Suppressor macrophage treated with lipopolysaccharide for 4 hours (primary cell): ENCODE measurements at regions not wholly inside any gene's neighbourhood (a gene's known extent, or its start where the extent isn't known, plus 50 kb on each side); places are given as distances from the start of the nearest gene placed in this dataset.

Experiments used
- DNase-seq: peaks from one replicate; pipeline ENCODE4 v3.0.0-alpha.2; 2020

DNA sequence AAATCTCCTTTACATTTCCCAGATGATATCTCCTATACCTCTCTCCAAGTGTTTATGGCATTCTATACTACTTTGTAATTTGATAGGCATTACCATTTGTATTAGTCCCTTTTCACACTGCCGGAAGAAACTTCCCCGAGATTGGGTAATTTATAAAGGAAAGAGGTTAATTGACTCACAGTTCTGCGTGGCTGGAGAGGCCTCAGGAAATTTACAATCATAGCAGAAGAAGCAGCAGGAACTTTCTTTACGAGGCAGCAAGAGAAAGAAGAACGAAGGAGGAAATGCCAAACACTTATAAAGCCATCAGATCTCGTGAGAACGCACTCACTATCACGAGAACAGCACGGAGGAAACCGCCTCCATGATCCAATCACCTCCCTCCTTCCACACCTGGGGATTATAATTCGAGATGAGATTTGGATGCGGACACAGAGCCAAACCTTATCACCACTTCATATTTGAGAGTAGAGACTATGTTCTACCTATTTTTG, 1194.6 kb downstream of the SORCS1 start:
- DNase-seq: no peak

- DNase-seq: no peak
Measured at GRCh38 chr10:105968666-105969065, 1195.8 kb downstream of the SORCS1 start.

GRCh38 chr10:105967256-105967655, 1197.2 kb downstream of the SORCS1 start:
- no peak for DNase-seq

GRCh38 chr10:105965141-105965540, 1199.4 kb downstream of the SORCS1 start:
- DNase-seq: no peak

DNA sequence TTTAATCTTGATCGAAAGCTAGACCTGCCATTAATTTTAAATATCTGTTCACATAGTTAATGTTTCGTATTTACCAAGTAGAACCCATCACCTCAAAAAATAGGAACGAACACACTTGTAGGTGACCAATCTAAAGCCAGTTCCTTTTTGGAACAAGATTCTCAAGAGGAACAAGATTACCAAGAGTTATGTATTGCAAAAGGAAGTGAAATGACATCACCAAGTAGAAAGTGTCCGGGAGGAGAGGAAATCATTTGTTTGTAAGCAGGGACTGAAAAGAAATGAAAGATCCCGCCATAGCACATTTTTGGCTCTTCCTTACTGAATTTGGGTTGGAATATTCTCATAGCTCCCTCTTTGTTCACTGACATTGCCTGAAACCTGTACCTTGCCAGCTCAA, 1200.5 kb downstream of the SORCS1 start:
- peak; percentile 2 for DNase-seq

GRCh38 chr10:105963334-105963884, 1201.1 kb downstream of the SORCS1 start:
- DNase-seq: no peak

- DNase-seq: no peak
Measured at GRCh38 chr10:105956550-105956949, 1208.0 kb downstream of the SORCS1 start.

- no peak for DNase-seq
Measured at GRCh38 chr10:105953861-105954260, 1210.6 kb downstream of the SORCS1 start.

GRCh38 chr10:105953056-105953455, 1211.5 kb downstream of the SORCS1 start:
- no peak for DNase-seq

- DNase-seq: no peak
Measured at GRCh38 chr10:105952153-105952552, 1212.4 kb downstream of the SORCS1 start.

DNA sequence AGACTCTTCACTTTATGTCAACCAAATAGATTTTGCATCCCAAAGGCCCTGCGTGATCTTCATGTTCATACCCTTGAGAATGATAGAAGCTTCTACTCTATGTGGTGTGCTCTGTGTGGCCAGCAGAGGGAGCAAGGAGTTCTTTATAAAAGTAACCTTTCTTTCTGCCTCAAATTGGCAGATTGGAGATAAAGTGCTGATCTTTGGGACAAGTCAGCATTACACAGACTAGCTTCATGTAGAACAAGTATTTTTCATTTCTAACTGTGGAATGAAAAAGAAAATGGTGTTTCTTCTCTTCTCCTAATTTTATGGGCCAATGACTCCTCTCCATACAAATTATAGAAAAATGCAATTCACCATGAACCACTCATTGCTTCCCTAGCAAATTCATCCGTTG, 1214.1 kb downstream of the SORCS1 start:
- peak; percentile 45 for DNase-seq

DNA sequence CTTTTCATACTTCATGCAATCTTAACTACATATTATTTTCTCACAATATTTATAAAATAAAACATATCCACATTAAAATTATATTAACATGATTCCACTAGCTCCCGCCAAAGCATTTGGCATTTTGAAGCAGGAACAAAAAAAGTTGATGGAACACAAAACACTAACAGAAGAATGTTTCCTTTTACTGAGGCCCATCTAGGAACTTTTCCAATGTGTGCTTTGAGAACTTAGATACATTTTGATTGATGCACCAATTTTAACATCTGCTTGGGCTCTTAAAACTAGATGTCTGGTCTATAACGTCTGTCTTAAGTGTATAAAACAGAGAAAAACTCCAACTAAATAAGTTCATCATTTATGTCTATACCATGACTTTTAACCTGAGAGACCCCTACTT, 1214.8 kb downstream of the SORCS1 start:
- no peak for DNase-seq

DNA sequence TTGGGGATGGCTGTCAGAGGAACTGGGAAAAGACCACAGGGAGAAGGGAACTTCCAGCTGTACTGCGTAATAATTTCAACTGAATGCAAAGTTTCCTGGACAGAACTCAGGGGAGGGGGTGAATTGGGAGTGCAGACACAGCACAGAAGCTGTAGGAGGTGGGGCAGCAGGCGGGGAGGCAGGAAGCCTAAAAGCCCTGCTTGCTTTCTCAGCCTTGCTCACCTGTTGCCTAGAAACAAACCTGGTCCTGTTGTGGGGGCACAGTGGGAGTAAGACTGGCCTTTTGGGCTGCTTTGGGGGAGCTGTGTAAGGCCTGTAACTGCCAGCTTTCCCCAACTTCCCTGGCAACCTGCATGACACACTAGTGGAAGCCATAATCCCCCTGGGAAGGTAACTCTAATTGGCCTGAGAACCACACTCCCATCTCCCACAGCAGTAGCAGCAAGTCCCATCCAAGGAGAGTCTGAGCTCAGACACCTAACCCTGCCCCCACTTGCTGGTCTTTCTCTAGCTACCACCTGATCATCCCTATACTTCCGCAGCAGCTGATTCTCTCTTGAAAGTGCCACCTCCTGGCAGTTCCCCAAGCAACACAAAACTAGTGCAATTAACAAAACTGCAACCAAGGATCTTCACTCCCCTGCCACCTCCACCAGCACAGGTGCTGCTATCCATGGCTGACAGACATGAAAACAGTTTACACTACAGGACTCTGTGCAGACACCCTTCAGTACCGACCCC, 1239.3 kb downstream of the SORCS1 start:
- no peak for DNase-seq

DNA sequence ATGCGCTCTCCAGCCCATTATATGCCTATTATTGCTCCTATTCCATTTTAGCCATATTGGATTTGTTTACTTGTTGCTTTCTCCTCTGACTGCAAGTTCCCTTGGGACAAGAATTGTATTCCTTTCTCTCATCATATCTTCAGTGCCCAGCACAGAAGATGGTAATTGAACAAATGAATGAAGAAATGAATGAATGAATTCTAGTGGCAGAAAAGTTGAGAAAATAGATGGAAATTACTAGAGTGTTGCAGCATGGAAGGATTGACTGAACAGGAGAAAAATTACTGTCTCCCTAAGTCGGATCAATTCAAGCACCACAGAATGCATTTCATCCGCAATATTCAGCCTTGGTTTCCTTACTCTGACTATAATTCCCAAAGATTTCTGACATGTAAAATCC, 1243.2 kb downstream of the SORCS1 start:
- no peak for DNase-seq

- DNase-seq: no peak
Measured at GRCh38 chr10:105914432-105914831, 1250.1 kb downstream of the SORCS1 start.

- DNase-seq: no peak
Measured at GRCh38 chr10:105908701-105909100, 1255.8 kb downstream of the SORCS1 start.

GRCh38 chr10:105885495-105885894, 1244.4 kb downstream of the SORCS3 start:
- DNase-seq: no peak

- DNase-seq: no peak
Measured at GRCh38 chr10:105879401-105879800, 1238.3 kb downstream of the SORCS3 start.

GRCh38 chr10:105875050-105875449, 1234.0 kb downstream of the SORCS3 start:
- DNase-seq: no peak

DNA sequence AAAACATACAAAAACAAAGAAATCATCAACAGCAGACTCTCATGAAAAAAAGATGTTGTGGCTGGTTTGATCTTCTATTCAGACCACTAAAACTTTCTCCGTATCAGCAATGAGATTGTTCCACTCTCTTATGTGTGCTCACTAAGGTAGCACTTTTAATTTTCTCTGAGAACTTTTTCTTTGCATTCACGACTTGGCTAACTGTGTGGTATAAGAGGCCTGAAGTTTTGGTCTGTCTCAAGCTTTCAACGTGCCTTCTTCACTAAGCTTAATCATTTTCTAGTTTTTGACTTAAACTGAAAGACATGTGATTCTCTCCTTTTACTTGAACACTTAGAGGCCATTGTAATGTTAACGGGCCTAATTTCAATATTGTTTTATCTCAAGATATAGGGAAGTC, 1231.6 kb downstream of the SORCS3 start:
- DNase-seq: no peak

DNA sequence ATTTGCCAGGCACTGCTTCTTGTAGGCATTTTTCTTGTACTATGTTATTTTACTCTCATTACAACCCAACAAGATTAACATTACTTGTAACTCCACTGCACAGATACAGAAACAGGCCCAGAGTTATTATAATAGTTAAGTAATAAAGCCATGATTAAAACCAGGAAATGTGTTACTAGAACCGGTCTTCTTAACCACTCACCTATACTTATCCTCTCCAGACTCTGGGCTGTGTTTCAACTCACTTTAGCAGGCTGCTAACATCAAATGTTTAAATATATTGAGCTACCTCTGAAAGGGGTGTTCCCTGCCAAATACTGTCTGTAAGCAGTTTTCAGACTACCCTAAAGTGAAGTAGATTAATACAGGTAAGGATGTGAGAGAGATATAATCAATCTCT, 1227.8 kb downstream of the SORCS3 start:
- no peak for DNase-seq

DNA sequence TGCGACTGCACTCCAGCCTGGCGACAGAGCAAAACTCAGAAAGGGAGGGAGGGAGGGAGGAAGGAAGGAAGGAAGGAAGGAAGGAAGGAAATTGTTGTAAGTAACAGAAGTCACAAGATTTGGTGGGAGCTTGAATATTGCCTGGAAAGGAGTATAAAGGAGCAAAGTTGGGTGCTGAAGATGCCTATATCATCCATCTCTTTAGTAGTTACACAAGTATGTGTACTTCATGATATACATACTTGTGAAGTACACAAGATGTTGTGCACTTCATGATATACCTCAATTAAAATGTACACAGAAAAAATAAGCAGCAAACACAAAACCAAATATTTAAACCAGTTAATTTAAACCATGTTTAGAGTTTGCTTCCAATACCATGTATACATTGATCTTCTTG, 1223.8 kb downstream of the SORCS3 start:
- no peak for DNase-seq

DNA sequence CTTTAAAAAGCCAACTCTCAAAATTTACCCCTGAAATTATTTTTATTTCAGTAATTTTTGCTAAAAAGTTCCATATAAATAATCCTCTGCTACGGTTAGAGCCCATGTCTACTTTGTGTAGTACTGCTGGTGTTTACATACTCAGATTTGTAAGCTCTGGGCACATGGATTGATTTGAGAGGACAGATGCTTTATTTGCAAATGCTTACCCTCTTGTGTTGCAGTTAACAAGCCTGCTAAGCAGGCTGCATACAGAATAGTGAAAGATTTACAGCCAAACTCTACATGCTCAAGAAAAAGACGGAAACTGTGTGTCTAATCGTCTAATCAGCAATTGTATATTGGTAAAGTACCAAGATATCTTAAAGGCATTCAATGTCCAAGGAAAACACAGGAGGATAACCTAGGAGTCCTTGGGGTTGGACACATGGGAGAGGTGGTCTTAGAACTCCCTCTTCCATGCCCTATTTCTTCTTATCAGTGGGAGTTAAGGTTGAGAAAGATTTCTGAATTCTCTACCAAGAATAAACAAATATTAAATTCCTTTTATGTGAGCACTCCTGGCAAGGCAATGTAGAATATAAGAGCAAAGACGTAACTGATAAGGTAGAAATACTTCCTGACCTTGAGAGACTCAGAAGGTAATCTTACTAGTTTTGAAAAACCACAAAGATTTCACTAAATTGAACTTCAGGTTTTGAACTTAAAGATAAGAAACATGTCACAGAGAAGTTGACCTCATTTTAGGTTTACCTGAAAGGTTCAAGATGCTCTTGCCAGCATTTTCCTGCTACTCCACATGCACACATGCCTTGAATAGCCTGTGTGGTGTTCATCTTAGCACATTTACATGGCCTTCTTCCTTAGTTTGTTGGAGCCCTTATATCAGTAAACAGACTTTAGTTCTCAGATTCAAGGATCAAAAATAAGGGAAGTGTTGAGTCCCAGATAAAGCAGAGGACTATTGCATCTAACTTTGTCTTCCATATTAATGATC, 1216.5 kb downstream of the SORCS3 start:
- DNase-seq: no peak

DNA sequence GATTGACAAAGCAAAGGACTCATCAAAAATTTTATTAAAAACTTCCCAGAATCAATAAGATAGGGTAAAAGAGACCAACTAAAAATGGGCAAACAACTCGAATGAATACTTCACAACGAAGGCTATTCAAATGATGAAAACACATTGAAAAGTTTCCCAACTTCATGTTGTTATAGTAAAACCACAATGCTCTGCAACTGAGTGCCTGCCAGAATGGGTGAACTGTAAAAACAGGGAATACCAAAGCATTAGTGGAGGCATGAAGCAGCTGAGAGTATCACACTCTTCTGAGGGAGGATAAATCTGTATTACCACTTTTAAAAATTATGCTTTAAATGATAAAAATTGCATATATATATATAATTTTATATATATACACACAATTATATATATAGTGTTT, 1214.7 kb downstream of the SORCS3 start:
- no peak for DNase-seq
